ENCODE measurements at regions not wholly inside any gene's neighbourhood (a gene's known extent, or its start where the extent isn't known, plus 50 kb on each side); places are given as distances from the start of the nearest gene placed in this dataset.

- DNase-seq: no peak
- Histone ChIP-seq H3K4me3 (ENCODE audit: low read length) (no peak overlapping the region), H3K9me2 (replicated peaks; ENCODE audit: low read length) (no peaks in the 10 kb centered on the region), H3F3A (ENCODE audit: low read length, unreplicated experiment) (no peaks in the 10 kb centered on the region), H3K4me1 (ENCODE audit: insufficient read depth, low read length) (peaks cover 15% of the 10 kb centered on the region), H3K9me3 (ENCODE audit: low read length) (no peaks in the 10 kb centered on the region), H2AFZ (ENCODE audit: low read length) (no peak overlapping the region), H3K27ac (ENCODE audit: low read length) (no peak overlapping the region), H3K36me3 (ENCODE audit: low read depth, low read length) (no peaks in the 10 kb centered on the region), H3K79me2 (ENCODE audit: low read length) (no peaks in the 10 kb centered on the region), H3K4me2 (ENCODE audit: low read length) (no peak overlapping the region), H3K9ac (ENCODE audit: low read length) (no peak overlapping the region), H3K27me3 (ENCODE audit: low read length) (no peaks in the 10 kb centered on the region), H4K20me1 (ENCODE audit: low read length) (no peaks in the 10 kb centered on the region)
- no TSS peak for BruUV-seq (replicated peaks)
- POLR2A ChIA-PET (ENCODE audit: unreplicated experiment): no interaction called here
- no peak for TF ChIP-seq EZH2phosphoT487 (IDR thresholded peaks at IDR 0.05; ENCODE audit: borderline replicate concordance, low read length)
- TF ChIP-seq CTCF (conservative IDR thresholded peaks at IDR 0.05; ENCODE audit: low read depth, low read length): no peak
- no peak for TF ChIP-seq EZH2 (IDR thresholded peaks at IDR 0.05; ENCODE audit: low read length, unreplicated experiment)
- intact Hi-C loops (cut with micrococcal nuclease): no loop called here
- ATAC-seq: no peak
- CTCF ChIA-PET: no interaction called here
Measured at GRCh38 chr6:132948889-132949288, 134.5 kb downstream of the RPS12 start.

GRCh38 chr6:132950566-132950965, 136.2 kb downstream of the RPS12 start:
- Histone ChIP-seq H2AFZ (ENCODE audit: low read length) (no peak overlapping the region), H3K4me3 (ENCODE audit: low read length) (no peak overlapping the region), H3K27ac (ENCODE audit: low read length) (no peak overlapping the region), H3K36me3 (ENCODE audit: low read depth, low read length) (no peaks in the 10 kb centered on the region), H3K27me3 (ENCODE audit: low read length) (no peaks in the 10 kb centered on the region), H3K4me2 (ENCODE audit: low read length) (no peak overlapping the region), H3K9ac (ENCODE audit: low read length) (no peak overlapping the region), H3F3A (ENCODE audit: low read length, unreplicated experiment) (no peaks in the 10 kb centered on the region), H3K4me1 (ENCODE audit: insufficient read depth, low read length) (peaks cover 15% of the 10 kb centered on the region), H3K79me2 (ENCODE audit: low read length) (no peaks in the 10 kb centered on the region), H3K9me2 (replicated peaks; ENCODE audit: low read length) (no peaks in the 10 kb centered on the region), H4K20me1 (ENCODE audit: low read length) (no peaks in the 10 kb centered on the region), H3K9me3 (ENCODE audit: low read length) (no peaks in the 10 kb centered on the region)
- no peak for TF ChIP-seq CTCF (conservative IDR thresholded peaks at IDR 0.05; ENCODE audit: low read depth, low read length)
- no peak for TF ChIP-seq EZH2 (IDR thresholded peaks at IDR 0.05; ENCODE audit: low read length, unreplicated experiment)
- no peak for TF ChIP-seq EZH2phosphoT487 (IDR thresholded peaks at IDR 0.05; ENCODE audit: borderline replicate concordance, low read length)
- DNase-seq: no peak
- no TSS peak for BruUV-seq (replicated peaks)
- ATAC-seq: no peak
- intact Hi-C loops (cut with micrococcal nuclease): no loop called here
- ChIA-PET CTCF (no interaction called here), POLR2A (ENCODE audit: unreplicated experiment) (no interaction called here)

- Histone ChIP-seq H3K9me2 (replicated peaks; ENCODE audit: low read length) (no peaks in the 10 kb centered on the region), H3K9me3 (ENCODE audit: low read length) (no peaks in the 10 kb centered on the region), H3K4me2 (ENCODE audit: low read length) (0 out of 2 replicates have a peak overlapping the region, but pooled peaks have one; percentile 11), H2AFZ (ENCODE audit: low read length) (no peak overlapping the region), H3K4me1 (ENCODE audit: insufficient read depth, low read length) (peaks cover 15% of the 10 kb centered on the region), H3K36me3 (ENCODE audit: low read depth, low read length) (no peaks in the 10 kb centered on the region), H3K27me3 (ENCODE audit: low read length) (no peaks in the 10 kb centered on the region), H3F3A (ENCODE audit: low read length, unreplicated experiment) (no peaks in the 10 kb centered on the region), H3K9ac (ENCODE audit: low read length) (no peak overlapping the region), H3K4me3 (ENCODE audit: low read length) (no peak overlapping the region), H3K27ac (ENCODE audit: low read length) (no peak overlapping the region), H3K79me2 (ENCODE audit: low read length) (no peaks in the 10 kb centered on the region), H4K20me1 (ENCODE audit: low read length) (no peaks in the 10 kb centered on the region)
- TF ChIP-seq EZH2 (IDR thresholded peaks at IDR 0.05; ENCODE audit: low read length, unreplicated experiment): no peak
- TF ChIP-seq CTCF (conservative IDR thresholded peaks at IDR 0.05; ENCODE audit: low read depth, low read length): no peak
- ATAC-seq: peak; percentile 72
- peak; percentile 57 for DNase-seq
- ChIA-PET POLR2A (ENCODE audit: unreplicated experiment) (no interaction called here), CTCF (interaction anchor here (0.7 to 1.9 kb wide), 3 partner anchors 9 to 20 kb away, joined by 3 to 7 read pairs (median 4); no protein-coding TSS in a partner anchor)
- BruUV-seq (replicated peaks): no TSS peak
- intact Hi-C loops (cut with micrococcal nuclease): no loop called here
Measured at GRCh38 chr6:132952031-132952867, 137.9 kb downstream of the RPS12 start.
